SK-N-SH (cell line): ENCODE measurements at regions not wholly inside any gene's neighbourhood (a gene's known extent, or its start where the extent isn't known, plus 50 kb on each side); places are given as distances from the start of the nearest gene placed in this dataset.

Experiments used
- CTCF ChIA-PET: fragments of 300-600, 350-600 bp; formaldehyde crosslinking; extraction: SDS; loops from one replicate; lab custom pipeline; 2021; lab: Yijun Ruan, JAX
- POLR2A ChIA-PET: fragments of 350-600 bp; sonication (Branson Sonifier 250); formaldehyde crosslinking; extraction: SDS; loops from one replicate; lab custom pipeline; 2020; ENCODE audit warnings: antibody characterized with exemption, inconsistent platforms; lab: Yijun Ruan, JAX
- DNase-seq: peaks from one replicate; pipeline ENCODE4 v3.0.0; 2012
- H2AFZ ChIP-seq: fragments of 200-600 bp; sonication (generic); 2 replicates; pipeline ENCODE4 v1.8.1; 2016; ENCODE audit warnings: antibody characterized with exemption, mild to moderate bottlenecking, low read depth
- H3F3A ChIP-seq: fragments of 200-600 bp; sonication (generic); replicated peaks from 2 replicates; pipeline ENCODE3; 2016; ENCODE audit warnings: antibody characterized with exemption, mild to moderate bottlenecking; ENCODE audit not compliant: insufficient read depth
- H3K27ac ChIP-seq, 2 experiments: fragments of 200-500 bp in 1 of 2; fragments of 200-600 bp in 1 of 2; sonication (Bioruptor generic) in 1 of 2; sonication (generic), shearing (Covaris generic) in 1 of 2; 2 replicates each; pipeline versions ENCODE4 v1.5.1 to v1.6.1; 2014 to 2016; ENCODE audit warnings: low read depth in 2 of 2, inconsistent platforms in 1 of 2, low read length in 1 of 2, mild to moderate bottlenecking in 1 of 2, mixed read lengths in 1 of 2
- H3K27me3 ChIP-seq: fragments of 200-600 bp; sonication (generic), shearing (Covaris generic); 2 replicates; pipeline ENCODE4 v1.6.1; 2016; ENCODE audit warnings: mixed run types; ENCODE audit not compliant: insufficient read depth
- H3K36me3 ChIP-seq, 2 experiments: fragments of 200-500 bp in 1 of 2; fragments of 200-600 bp in 1 of 2; sonication (Bioruptor generic) in 1 of 2; sonication (generic) in 1 of 2; replicated peaks in 1 of 2; 2 replicates each; pipeline versions ENCODE3 to v1.5.1; 2014 to 2016; ENCODE audit warnings: low read length in 1 of 2, mild to moderate bottlenecking in 1 of 2; ENCODE audit not compliant: insufficient read depth in 2 of 2, control insufficient read depth in 1 of 2
- H3K4me1 ChIP-seq, 2 experiments: fragments of 200-500 bp in 1 of 2; fragments of 200-600 bp in 1 of 2; sonication (Bioruptor generic) in 1 of 2; sonication (generic), shearing (Covaris generic) in 1 of 2; 2 replicates each; pipeline versions ENCODE4 v1.5.1 to v1.6.1; 2014 to 2016; ENCODE audit warnings: low read depth in 1 of 2, low read length in 1 of 2, mixed run types in 1 of 2; ENCODE audit not compliant: insufficient read depth in 2 of 2, control insufficient read depth in 1 of 2
- H3K4me2 ChIP-seq: fragments of 200-600 bp; sonication (generic), shearing (Covaris generic); 2 replicates; pipeline ENCODE4 v1.6.1; 2017; ENCODE audit warnings: mixed run types
- H3K4me3 ChIP-seq, 2 experiments: fragments of 200-500 bp in 1 of 2; fragments of 200-600 bp in 1 of 2; sonication (Bioruptor generic) in 1 of 2; sonication (generic), shearing (Covaris generic) in 1 of 2; 2 replicates each; pipeline versions ENCODE4 v1.5.1 to v1.8.1; 2014 to 2016; ENCODE audit warnings: low read depth in 2 of 2, inconsistent platforms in 1 of 2, low read length in 1 of 2, mild to moderate bottlenecking in 1 of 2, mixed read lengths in 1 of 2, moderate library complexity in 1 of 2
- H3K79me2 ChIP-seq: fragments of 200-600 bp; sonication (generic); 2 replicates; pipeline ENCODE4 v1.8.1; 2017; ENCODE audit warnings: mild to moderate bottlenecking; ENCODE audit not compliant: insufficient read depth
- H3K9ac ChIP-seq: fragments of 200-600 bp; sonication (generic); 2 replicates; pipeline ENCODE4 v1.6.1; 2017; ENCODE audit warnings: mixed run types
- H3K9me2 ChIP-seq: fragments of 200-600 bp; sonication (generic); 2 replicates; pipeline ENCODE4 v1.6.1; 2017; ENCODE audit warnings: mixed run types
- H3K9me3 ChIP-seq: fragments of 200-600 bp; sonication (generic); 2 replicates; pipeline ENCODE4 v1.6.1; 2017; ENCODE audit warnings: mixed run types, mild to moderate bottlenecking, moderate library complexity
- H4K20me1 ChIP-seq: fragments of 200-600 bp; sonication (generic); 2 replicates; pipeline ENCODE4 v1.6.1; 2017; ENCODE audit warnings: mild to moderate bottlenecking, mixed run types; ENCODE audit not compliant: insufficient read depth
- CHD2 ChIP-seq: fragments of 150-350 bp; IDR thresholded peaks from 2 replicates; pipeline ENCODE4 v1.6.1; 2018; ENCODE audit warnings: low read length; ENCODE audit not compliant: partially characterized antibody
- EZH2phosphoT487 ChIP-seq: fragments of 200-600 bp; sonication (generic); IDR thresholded peaks from 2 replicates; pipeline ENCODE4 v1.6.1; 2017; ENCODE audit warnings: low read depth, mixed run types, mild to moderate bottlenecking, antibody characterized with exemption, moderate library complexity, borderline replicate concordance
- FOXJ3 ChIP-seq: sonication (generic); formaldehyde crosslinking; IDR thresholded peaks from 2 replicates; pipeline ENCODE4 v1.5.1; 2020; ENCODE audit warnings: mild to moderate bottlenecking, missing genetic modification reagents
- GATA2 ChIP-seq: sonication (generic); formaldehyde crosslinking; IDR thresholded peaks from 2 replicates; pipeline ENCODE4 v1.5.0; 2020; ENCODE audit warnings: mild to moderate bottlenecking, missing genetic modification reagents
- MAX ChIP-seq: IDR thresholded peaks from 2 replicates; pipeline ENCODE4 v1.4.0; 2012; ENCODE audit warnings: low read depth
- MXI1 ChIP-seq: IDR thresholded peaks from 2 replicates; pipeline ENCODE4 v1.6.1; 2012; ENCODE audit warnings: mild to moderate bottlenecking, low read depth, low read length, improper control_type of control experiment
- NFIC ChIP-seq: IDR thresholded peaks from 2 replicates; pipeline ENCODE4 v1.4.0; 2012; ENCODE audit warnings: borderline replicate concordance
- NRF1 ChIP-seq: IDR thresholded peaks from 2 replicates; pipeline ENCODE4 v1.6.1; 2012; ENCODE audit warnings: low read depth, mild to moderate bottlenecking, low read length
- RFX5 ChIP-seq: IDR thresholded peaks from 2 replicates; pipeline ENCODE4 v1.6.1; 2012; ENCODE audit warnings: mild to moderate bottlenecking, improper control_type of control experiment, low read length
- SIN3A ChIP-seq: IDR thresholded peaks from 2 replicates; pipeline ENCODE4 v1.6.1; 2012; ENCODE audit warnings: low read depth, mild to moderate bottlenecking, low read length, moderate library complexity, borderline replicate concordance
- SMC3 ChIP-seq: IDR thresholded peaks from 2 replicates; pipeline ENCODE4 v1.6.1; 2012; ENCODE audit warnings: low read depth, low read length, improper control_type of control experiment
- USF1 ChIP-seq: IDR thresholded peaks from 2 replicates; pipeline ENCODE4 v1.4.0; 2012; ENCODE audit warnings: low read depth, borderline replicate concordance
- YY1 ChIP-seq: IDR thresholded peaks from 2 replicates; pipeline ENCODE4 v1.4.0; 2012; ENCODE audit warnings: low read depth, mild to moderate bottlenecking
- WGBS: methylation state at CpG from one replicate; pipeline ENCODE4 v1.1.6; 2017; ENCODE audit warnings: low lambda C conversion rate; 5-methylcytosine and 5-hydroxymethylcytosine counted together
- TF ChIP-seq, protein P1 (sequence below): fragments of 150-350 bp; IDR thresholded peaks from 2 replicates; pipeline ENCODE4 v1.6.1; 2017; ENCODE audit warnings: antibody characterized with exemption, low read length, low read depth, borderline replicate concordance
- TF ChIP-seq, protein P2 (sequence below): fragments of 200-600 bp; sonication (generic); IDR thresholded peaks from 2 replicates; pipeline ENCODE4 v1.6.1; 2017; ENCODE audit warnings: antibody characterized with exemption, mild to moderate bottlenecking, moderate library complexity
- TF ChIP-seq, protein P3 (sequence below): IDR thresholded peaks from 2 replicates; pipeline ENCODE4; 2012
- TF ChIP-seq, protein P4 (sequence below): IDR thresholded peaks from 2 replicates; pipeline ENCODE4 v1.6.1; 2012; ENCODE audit warnings: mild to moderate bottlenecking, low read depth, low read length, moderate library complexity

DNA sequence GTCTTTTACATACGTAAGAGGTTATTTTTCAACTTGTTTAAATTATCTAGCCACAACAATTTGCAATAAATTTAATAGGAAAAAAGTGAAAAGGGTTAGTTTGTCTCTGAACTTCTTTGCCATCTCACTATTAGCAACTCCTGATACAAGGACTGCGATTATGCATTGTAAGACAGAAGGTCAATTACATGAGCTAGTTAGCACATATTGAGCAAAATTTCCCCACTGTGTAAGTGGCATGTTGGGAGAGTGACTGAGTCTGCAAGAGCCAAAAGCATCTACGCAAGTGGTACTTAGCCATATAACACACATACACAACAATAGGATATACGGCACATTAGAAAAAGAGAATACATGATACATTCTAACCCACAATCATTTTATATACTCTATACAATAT lies 927.2 kb downstream of the STPG2 start:
- TF ChIP-seq, protein P1, sequence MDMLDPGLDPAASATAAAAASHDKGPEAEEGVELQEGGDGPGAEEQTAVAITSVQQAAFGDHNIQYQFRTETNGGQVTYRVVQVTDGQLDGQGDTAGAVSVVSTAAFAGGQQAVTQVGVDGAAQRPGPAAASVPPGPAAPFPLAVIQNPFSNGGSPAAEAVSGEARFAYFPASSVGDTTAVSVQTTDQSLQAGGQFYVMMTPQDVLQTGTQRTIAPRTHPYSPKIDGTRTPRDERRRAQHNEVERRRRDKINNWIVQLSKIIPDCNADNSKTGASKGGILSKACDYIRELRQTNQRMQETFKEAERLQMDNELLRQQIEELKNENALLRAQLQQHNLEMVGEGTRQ, result no peak
- no peak for TF ChIP-seq RFX5
- TF ChIP-seq GATA2 (CRISPR knock-in tag), result no peak
- TF ChIP-seq, protein P2, sequence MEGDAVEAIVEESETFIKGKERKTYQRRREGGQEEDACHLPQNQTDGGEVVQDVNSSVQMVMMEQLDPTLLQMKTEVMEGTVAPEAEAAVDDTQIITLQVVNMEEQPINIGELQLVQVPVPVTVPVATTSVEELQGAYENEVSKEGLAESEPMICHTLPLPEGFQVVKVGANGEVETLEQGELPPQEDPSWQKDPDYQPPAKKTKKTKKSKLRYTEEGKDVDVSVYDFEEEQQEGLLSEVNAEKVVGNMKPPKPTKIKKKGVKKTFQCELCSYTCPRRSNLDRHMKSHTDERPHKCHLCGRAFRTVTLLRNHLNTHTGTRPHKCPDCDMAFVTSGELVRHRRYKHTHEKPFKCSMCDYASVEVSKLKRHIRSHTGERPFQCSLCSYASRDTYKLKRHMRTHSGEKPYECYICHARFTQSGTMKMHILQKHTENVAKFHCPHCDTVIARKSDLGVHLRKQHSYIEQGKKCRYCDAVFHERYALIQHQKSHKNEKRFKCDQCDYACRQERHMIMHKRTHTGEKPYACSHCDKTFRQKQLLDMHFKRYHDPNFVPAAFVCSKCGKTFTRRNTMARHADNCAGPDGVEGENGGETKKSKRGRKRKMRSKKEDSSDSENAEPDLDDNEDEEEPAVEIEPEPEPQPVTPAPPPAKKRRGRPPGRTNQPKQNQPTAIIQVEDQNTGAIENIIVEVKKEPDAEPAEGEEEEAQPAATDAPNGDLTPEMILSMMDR, result no peak
- TF ChIP-seq MAX, result no peak
- no peak for TF ChIP-seq MXI1
- TF ChIP-seq, protein P3, sequence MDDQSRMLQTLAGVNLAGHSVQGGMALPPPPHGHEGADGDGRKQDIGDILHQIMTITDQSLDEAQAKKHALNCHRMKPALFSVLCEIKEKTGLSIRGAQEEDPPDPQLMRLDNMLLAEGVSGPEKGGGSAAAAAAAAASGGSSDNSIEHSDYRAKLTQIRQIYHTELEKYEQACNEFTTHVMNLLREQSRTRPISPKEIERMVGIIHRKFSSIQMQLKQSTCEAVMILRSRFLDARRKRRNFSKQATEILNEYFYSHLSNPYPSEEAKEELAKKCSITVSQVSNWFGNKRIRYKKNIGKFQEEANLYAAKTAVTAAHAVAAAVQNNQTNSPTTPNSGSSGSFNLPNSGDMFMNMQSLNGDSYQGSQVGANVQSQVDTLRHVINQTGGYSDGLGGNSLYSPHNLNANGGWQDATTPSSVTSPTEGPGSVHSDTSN, result no peak
- no peak for TF ChIP-seq NFIC
- TF ChIP-seq CHD2, result no peak
- no peak for TF ChIP-seq FOXJ3
- TF ChIP-seq, protein P4, sequence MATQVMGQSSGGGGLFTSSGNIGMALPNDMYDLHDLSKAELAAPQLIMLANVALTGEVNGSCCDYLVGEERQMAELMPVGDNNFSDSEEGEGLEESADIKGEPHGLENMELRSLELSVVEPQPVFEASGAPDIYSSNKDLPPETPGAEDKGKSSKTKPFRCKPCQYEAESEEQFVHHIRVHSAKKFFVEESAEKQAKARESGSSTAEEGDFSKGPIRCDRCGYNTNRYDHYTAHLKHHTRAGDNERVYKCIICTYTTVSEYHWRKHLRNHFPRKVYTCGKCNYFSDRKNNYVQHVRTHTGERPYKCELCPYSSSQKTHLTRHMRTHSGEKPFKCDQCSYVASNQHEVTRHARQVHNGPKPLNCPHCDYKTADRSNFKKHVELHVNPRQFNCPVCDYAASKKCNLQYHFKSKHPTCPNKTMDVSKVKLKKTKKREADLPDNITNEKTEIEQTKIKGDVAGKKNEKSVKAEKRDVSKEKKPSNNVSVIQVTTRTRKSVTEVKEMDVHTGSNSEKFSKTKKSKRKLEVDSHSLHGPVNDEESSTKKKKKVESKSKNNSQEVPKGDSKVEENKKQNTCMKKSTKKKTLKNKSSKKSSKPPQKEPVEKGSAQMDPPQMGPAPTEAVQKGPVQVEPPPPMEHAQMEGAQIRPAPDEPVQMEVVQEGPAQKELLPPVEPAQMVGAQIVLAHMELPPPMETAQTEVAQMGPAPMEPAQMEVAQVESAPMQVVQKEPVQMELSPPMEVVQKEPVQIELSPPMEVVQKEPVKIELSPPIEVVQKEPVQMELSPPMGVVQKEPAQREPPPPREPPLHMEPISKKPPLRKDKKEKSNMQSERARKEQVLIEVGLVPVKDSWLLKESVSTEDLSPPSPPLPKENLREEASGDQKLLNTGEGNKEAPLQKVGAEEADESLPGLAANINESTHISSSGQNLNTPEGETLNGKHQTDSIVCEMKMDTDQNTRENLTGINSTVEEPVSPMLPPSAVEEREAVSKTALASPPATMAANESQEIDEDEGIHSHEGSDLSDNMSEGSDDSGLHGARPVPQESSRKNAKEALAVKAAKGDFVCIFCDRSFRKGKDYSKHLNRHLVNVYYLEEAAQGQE, result no peak
- TF ChIP-seq EZH2phosphoT487, result no peak
- TF ChIP-seq USF1, result no peak
- no peak for TF ChIP-seq YY1
- no peak for TF ChIP-seq SMC3
- TF ChIP-seq SIN3A, result no peak
- TF ChIP-seq NRF1, result no peak
- TF ChIP-seq, all 33 proteins: peak for 0
- 60% methylated on average over 4 of the region's 4 CpGs for WGBS
- H2AFZ ChIP-seq, result no peak overlapping the region
- no peaks in the 10 kb centered on the region for H3K4me1 ChIP-seq
- POLR2A ChIA-PET, result no interaction called here
- no peaks in the 10 kb centered on the region for H3K9me2 ChIP-seq
- no peaks in the 10 kb centered on the region for H3K9me3 ChIP-seq
- H4K20me1 ChIP-seq, result no peaks in the 10 kb centered on the region
- H3K27me3 ChIP-seq, result no peaks in the 10 kb centered on the region
- CTCF ChIA-PET, result no interaction called here
- no peak overlapping the region for H3K27ac ChIP-seq
- H3K4me2 ChIP-seq, result no peak overlapping the region
- DNase-seq, result no peak
- no peaks in the 10 kb centered on the region for H3F3A ChIP-seq
- no peak overlapping the region for H3K9ac ChIP-seq
- no peaks in the 10 kb centered on the region for H3K36me3 ChIP-seq
- H3K79me2 ChIP-seq, result no peaks in the 10 kb centered on the region
- no peak overlapping the region for H3K4me3 ChIP-seq
